ENCODE measurements at regions not wholly inside any gene's neighbourhood (a gene's known extent, or its start where the extent isn't known, plus 50 kb on each side); places are given as distances from the start of the nearest gene placed in this dataset.

DNA sequence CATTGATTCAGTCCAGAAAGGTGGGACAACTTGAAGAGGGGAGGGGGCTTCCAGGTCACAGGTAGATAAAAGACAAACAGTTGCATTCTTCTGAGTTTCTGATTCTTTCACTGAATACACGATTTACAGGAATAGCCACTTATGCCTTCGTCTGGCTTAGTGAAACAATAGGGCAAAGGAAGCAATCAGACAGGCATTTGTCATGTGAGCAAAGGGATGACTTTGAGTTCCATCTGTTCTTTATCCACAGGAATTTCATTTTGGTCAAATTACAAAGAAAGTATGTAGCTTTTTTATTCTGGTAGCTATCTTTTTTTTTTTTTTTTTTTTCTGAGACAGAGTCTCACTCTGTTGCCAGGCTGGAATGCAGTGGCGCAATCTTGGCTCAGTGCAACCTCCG, 202.5 kb downstream of the TTLL7 start:
- TF ChIP-seq, protein P1, sequence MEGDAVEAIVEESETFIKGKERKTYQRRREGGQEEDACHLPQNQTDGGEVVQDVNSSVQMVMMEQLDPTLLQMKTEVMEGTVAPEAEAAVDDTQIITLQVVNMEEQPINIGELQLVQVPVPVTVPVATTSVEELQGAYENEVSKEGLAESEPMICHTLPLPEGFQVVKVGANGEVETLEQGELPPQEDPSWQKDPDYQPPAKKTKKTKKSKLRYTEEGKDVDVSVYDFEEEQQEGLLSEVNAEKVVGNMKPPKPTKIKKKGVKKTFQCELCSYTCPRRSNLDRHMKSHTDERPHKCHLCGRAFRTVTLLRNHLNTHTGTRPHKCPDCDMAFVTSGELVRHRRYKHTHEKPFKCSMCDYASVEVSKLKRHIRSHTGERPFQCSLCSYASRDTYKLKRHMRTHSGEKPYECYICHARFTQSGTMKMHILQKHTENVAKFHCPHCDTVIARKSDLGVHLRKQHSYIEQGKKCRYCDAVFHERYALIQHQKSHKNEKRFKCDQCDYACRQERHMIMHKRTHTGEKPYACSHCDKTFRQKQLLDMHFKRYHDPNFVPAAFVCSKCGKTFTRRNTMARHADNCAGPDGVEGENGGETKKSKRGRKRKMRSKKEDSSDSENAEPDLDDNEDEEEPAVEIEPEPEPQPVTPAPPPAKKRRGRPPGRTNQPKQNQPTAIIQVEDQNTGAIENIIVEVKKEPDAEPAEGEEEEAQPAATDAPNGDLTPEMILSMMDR (IDR thresholded peaks at IDR 0.05), result no peak
- TF ChIP-seq POLR2A (IDR thresholded peaks at IDR 0.05), result no peak

All from adrenal gland (tissue), 5 donors.